Mucosa of gallbladder (tissue), 1 donor: ENCODE measurements at regions not wholly inside any gene's neighbourhood (a gene's known extent, or its start where the extent isn't known, plus 50 kb on each side); places are given as distances from the start of the nearest gene placed in this dataset.

Experiments
- DNase-seq: peaks from one replicate; pipeline ENCODE4 v3.0.0-alpha.2; 2020; ENCODE audit warnings: low spot score
- donor health status: DM: no; HTN: no; CAD: no.

GRCh38 chr1:55337801-55338447 is 122.8 kb upstream of the USP24 start:
- DNase-seq = no peak

DNA sequence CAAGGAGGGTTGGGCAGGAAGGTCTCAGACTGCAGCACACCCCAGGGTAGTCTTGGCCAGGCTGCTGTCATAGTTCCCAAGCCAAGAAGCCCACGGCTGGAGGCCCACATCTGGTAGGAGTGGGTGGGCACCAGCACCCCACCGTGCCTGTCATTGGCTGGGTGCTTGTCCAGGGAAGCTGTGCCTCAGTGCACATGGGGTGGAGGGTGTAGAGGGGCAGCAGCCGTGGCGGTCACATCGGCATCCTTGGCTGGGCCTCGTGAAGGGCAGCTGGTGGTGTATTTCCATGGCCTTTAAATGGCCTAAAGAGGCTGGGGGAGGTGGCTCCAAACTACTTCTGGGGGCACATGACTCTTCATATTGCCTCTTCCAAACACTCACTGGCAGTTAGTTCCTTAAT is 119.6 kb upstream of the USP24 start:
- DNase-seq = no peak

GRCh38 chr1:55334160-55334559 is 119.0 kb upstream of the USP24 start:
- DNase-seq = no peak

GRCh38 chr1:55333461-55333860 is 118.3 kb upstream of the USP24 start:
- no peak for DNase-seq

- DNase-seq = no peak
These were observed 116.2 kb upstream of the USP24 start for GRCh38 chr1:55331351-55331750.

GRCh38 chr1:55329808-55330432 is 114.8 kb upstream of the USP24 start:
- no peak for DNase-seq

DNA sequence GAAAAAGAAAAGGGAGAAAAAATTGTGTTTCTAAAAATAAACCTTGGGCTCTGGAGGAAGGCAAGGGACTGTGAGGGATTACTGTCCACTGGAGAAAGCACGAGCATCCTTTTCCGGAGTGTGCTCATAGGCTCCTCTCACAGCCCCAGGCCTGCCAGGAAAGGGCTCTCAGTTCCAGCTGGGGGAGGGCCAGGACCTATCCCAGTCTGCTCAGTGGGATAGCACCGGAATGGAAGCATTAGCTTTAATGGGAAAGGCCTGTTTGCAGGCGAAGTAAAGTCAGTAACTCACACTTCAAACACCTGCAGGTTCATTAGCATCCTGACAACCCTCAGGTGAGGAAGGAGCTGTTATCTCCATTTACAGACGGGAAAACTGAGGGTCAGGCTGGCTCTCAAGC is 113.9 kb upstream of the USP24 start:
- DNase-seq = no peak

- DNase-seq = no peak
These were observed 111.5 kb upstream of the USP24 start for GRCh38 chr1:55326496-55327243.

DNA sequence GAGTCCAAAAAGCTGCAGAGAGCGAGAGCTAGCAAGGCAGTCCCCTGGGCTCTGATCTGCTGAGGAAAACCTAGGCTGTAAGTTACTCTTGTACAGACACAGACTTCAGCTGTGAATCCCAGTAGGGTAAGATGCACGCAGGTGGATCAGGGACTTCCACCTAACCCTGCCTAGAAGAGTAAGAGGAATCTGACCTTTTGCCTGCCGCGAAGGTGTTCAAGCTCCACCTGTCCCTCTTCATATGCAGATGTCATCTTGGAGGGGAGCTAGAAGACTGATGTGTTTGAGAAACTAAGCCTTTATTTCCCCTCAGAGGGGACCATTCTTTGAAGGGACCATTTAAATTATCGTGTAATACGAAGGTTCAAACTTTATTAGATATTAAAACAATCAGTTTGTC is 108.6 kb upstream of the USP24 start:
- DNase-seq = no peak

DNA sequence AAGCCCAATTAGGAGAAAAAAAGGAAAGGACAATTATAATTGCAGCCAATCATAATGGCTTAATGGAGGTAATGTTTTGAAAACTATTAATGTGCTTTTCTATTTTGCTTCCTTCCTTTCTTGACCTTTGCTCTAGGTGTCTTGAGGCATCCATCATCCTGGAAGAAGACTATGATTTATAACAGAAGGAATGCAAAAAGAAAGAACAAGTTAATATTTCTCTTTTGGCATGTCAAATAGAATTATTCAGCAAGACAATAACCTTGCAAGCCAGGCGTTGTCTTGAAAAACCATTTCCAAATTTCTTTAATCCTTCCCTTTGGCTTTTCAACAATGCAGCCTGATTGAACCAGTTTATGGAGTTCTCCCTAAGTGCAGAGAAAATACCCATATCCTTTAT is 107.7 kb upstream of the USP24 start:
- DNase-seq = no peak

- no peak for DNase-seq
These were observed 106.8 kb upstream of the USP24 start for GRCh38 chr1:55321942-55322341.

DNA sequence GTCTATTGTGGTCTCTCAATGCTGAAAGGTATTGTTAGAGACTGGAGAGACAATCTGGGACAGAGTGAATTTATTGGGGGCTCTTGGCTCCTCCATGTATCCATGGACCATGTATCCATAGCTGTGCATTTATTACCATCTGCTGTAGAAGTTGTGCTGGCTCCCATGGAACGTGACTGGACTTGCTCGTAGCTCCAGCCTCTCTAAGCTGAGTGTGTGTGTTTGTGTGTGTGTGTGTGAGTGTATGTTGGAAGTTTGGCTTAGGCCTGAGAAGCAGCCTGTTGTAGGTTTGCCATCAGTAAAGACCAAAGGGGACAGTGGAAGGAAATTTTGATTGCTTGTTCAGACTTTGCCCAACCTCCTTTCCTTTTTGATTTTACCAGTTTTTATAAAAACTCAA is 105.7 kb upstream of the USP24 start:
- no peak for DNase-seq

- no peak for DNase-seq
These were observed 103.1 kb upstream of the USP24 start for GRCh38 chr1:55318116-55318817.

- DNase-seq = peak; percentile 18
These were observed 102.5 kb upstream of the USP24 start for GRCh38 chr1:55317673-55318072.

- no peak for DNase-seq
These were observed 101.9 kb upstream of the USP24 start for GRCh38 chr1:55316947-55317662.

DNA sequence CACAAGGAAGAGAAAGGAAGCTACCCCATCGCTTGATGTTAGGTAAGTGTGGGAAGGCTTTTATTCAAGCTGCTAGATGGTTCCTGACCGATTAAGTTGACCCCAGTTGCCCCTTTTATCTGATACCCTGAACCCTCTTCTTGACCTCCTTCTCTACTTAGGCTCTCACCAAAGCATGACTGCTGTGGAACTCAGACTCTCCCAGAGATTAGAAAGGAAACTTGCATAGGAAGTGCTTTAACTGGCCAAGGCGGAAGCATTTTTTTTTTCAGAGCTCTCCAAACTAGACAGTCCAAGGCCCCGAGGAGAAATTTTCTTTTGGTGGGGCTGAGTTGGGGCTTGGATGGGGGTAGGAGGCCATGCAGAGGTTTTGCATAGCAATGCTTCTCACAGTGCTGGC is 101.3 kb upstream of the USP24 start:
- DNase-seq = no peak

DNA sequence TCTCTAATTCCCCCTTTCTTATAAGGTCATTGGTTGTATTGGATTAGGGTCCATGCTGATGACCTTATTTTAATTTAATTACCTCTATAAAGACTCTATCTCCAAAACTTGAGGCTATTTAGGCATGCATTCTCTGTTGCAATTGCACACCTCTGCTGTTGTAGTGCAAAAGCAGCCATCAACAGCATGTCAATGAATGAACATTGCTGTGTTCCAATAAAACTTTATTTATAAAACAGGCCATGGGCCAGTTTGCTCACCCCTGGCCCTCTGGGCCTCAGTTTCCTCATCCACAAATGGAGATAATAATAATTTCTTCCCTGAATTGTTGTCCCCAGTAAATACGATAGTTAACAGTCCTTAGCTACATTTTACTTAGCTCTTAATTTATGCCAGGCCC is 100.4 kb upstream of the USP24 start:
- DNase-seq = no peak

GRCh38 chr1:55314740-55315139 is 99.6 kb upstream of the USP24 start:
- DNase-seq = no peak

DNA sequence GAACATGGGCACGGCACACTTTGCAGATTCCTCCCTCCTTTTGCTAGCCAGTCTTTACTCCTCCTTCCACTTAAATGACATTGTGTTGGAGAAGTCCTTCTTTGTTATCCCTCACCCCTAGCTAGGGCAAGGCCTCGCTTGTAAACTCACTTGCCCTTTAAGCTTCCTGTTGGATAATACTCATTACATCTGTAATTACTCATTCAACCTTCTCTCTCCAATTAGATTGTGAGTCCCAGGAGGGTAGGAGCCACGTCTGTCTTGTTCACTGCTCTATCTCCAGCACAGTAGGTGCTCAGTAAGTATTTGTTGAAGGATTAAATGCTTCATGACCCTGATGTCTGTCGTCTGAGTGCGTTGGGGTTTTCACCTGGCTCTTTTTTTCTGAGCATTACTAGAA is 98.7 kb upstream of the USP24 start:
- DNase-seq = no peak

- DNase-seq = no peak
These were observed 96.8 kb upstream of the USP24 start for GRCh38 chr1:55311979-55312378.

DNA sequence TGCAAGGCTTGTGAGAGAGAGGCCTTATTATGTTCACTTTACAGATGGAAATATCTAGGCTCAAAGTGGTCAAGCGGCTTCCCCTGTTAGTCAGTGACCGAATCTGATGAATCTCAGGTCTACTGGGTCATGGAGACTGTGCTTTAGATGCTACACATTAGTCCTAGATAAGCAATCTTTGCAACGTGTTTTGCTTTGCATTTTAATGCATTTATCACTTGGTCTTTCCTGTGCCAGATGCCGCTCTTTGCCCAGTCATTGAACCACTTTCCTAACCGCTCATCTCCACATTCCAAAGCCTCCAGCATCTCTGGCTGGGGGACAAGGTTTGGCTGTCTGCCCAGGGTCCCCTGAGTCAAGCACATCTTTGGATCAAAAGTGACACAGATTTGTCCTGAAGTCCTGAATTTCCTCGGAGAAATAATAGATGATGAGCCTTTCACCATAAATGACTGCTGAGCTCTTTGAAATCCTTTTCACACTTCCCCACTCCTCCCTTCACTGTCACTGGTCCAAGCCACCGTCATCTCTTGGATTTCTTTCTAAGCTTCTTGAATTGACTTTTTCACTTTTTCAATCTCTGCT is 96.0 kb upstream of the USP24 start:
- no peak for DNase-seq
